ENCODE measurements at regions not wholly inside any gene's neighbourhood (a gene's known extent, or its start where the extent isn't known, plus 50 kb on each side); places are given as distances from the start of the nearest gene placed in this dataset.

- CTCF ChIA-PET = no interaction called here
- POLR2A ChIA-PET = no interaction called here
- TF ChIP-seq, protein P1, sequence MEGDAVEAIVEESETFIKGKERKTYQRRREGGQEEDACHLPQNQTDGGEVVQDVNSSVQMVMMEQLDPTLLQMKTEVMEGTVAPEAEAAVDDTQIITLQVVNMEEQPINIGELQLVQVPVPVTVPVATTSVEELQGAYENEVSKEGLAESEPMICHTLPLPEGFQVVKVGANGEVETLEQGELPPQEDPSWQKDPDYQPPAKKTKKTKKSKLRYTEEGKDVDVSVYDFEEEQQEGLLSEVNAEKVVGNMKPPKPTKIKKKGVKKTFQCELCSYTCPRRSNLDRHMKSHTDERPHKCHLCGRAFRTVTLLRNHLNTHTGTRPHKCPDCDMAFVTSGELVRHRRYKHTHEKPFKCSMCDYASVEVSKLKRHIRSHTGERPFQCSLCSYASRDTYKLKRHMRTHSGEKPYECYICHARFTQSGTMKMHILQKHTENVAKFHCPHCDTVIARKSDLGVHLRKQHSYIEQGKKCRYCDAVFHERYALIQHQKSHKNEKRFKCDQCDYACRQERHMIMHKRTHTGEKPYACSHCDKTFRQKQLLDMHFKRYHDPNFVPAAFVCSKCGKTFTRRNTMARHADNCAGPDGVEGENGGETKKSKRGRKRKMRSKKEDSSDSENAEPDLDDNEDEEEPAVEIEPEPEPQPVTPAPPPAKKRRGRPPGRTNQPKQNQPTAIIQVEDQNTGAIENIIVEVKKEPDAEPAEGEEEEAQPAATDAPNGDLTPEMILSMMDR (IDR thresholded peaks at IDR 0.05; ENCODE audit: insufficient read depth, low read depth, low read length) = no peak
These were observed 316.1 kb upstream of the CDH4 start for GRCh38 chr20:60935971-60936370.

DNA sequence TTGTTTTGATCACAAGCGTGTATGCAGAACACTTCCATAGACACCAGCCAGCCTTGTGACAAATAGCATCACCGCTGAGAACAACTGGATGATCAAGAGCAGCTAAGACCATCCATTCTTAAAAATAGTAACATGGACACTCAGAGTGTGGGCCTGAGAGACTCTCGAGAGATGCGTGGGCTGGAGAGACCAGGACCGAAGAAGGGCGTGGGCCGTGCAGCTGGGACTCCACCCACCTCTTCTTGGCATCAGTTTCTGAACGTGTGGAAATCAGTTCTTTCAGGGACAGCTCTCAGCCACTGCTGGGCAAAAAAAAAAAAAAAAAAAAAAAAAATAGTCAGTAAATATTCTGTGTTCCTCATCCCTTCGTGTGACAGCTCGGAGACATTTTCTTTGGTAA, 314.5 kb upstream of the CDH4 start:
- TF ChIP-seq, protein P1 (IDR thresholded peaks at IDR 0.05; ENCODE audit: insufficient read depth, low read depth, low read length) = no peak
- ChIA-PET CTCF (no interaction called here), POLR2A (no interaction called here)
- Histone ChIP-seq H3K4me3 (ENCODE audit: low read depth, low read length) (no peak overlapping the region), H3K27me3 (ENCODE audit: control insufficient read depth, insufficient read depth, low read length) (no peaks in the 10 kb centered on the region), H3K36me3 (ENCODE audit: control insufficient read depth, insufficient read depth, low read length) (no peaks in the 10 kb centered on the region)
- no peak for DNase-seq (ENCODE audit: low read depth)

More at GRCh38 chr20:60935971-60936370, 316.1 kb upstream of the CDH4 start:
- Histone ChIP-seq H3K27me3 (ENCODE audit: control insufficient read depth, insufficient read depth, low read length) (no peaks in the 10 kb centered on the region), H3K36me3 (ENCODE audit: control insufficient read depth, insufficient read depth, low read length) (no peaks in the 10 kb centered on the region), H3K4me3 (ENCODE audit: low read depth, low read length) (no peak overlapping the region)
- no peak for DNase-seq (ENCODE audit: low read depth)

- no peak overlapping the region for H3K4me3 ChIP-seq (ENCODE audit: low read depth, low read length)
- TF ChIP-seq, protein P1 (IDR thresholded peaks at IDR 0.05; ENCODE audit: insufficient read depth, low read depth, low read length) = no peak
- ChIA-PET CTCF (no interaction called here), POLR2A (no interaction called here)
- DNase-seq (ENCODE audit: low read depth) = no peak
- H3K36me3 ChIP-seq (ENCODE audit: control insufficient read depth, insufficient read depth, low read length) = no peaks in the 10 kb centered on the region
- no peaks in the 10 kb centered on the region for H3K27me3 ChIP-seq (ENCODE audit: control insufficient read depth, insufficient read depth, low read length)
These were observed 310.7 kb upstream of the CDH4 start for GRCh38 chr20:60941379-60941778.

DNA sequence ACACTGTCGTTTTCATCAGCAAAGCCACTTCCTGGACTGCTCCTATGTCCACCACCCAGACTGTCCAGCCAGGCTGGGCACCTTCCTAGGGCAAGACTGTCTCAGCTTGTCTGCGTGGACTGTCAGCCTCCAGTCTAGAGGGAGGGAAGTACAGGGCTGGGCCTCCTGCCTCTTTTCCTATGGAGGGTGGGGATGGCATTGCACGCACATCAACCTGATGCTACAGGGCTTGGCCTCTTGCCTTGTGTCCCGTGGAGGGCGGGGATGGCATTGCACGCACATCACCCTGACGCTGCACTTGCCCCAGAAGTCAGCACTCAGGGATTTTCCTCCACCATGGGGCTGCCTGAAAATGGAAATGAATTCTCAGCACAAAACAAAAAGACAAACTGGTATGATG, 304.2 kb upstream of the CDH4 start:
- Histone ChIP-seq H3K27me3 (ENCODE audit: control insufficient read depth, insufficient read depth, low read length) (no peaks in the 10 kb centered on the region), H3K4me3 (ENCODE audit: low read depth, low read length) (no peak overlapping the region), H3K36me3 (ENCODE audit: control insufficient read depth, insufficient read depth, low read length) (no peaks in the 10 kb centered on the region)
- POLR2A ChIA-PET = no interaction called here
- DNase-seq (ENCODE audit: low read depth) = no peak
- CTCF ChIA-PET = interaction anchor here (1.0 kb wide), 1 partner anchor 36 kb away, joined by 3 read pairs; no protein-coding TSS in a partner anchor
- TF ChIP-seq, protein P1 (IDR thresholded peaks at IDR 0.05; ENCODE audit: insufficient read depth, low read depth, low read length) = no peak

DNA sequence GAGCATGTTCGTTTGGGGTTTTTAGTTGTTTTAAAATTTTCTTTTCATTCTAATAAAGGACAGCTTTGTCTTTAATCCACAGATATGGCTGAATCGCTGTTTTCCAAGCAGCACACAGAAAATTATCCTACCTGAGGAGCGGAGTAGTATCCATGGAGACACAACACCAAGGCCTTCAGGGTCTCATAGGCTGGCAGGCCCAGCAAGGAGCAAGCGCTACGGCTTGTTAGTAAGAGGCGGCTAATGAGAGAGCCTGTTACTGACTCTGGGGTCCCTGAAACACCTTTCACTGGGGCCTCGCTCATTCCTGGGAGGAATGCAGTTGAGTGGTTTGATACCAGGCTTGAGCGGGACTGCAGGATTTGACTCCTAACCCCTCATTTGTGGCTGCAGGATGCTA, 303.8 kb upstream of the CDH4 start:
- TF ChIP-seq, protein P1 (IDR thresholded peaks at IDR 0.05; ENCODE audit: insufficient read depth, low read depth, low read length) = no peak
- ChIA-PET CTCF (interaction anchor here (1.0 kb wide), 1 partner anchor 35 kb away, joined by 3 read pairs; no protein-coding TSS in a partner anchor), POLR2A (no interaction called here)
- Histone ChIP-seq H3K27me3 (ENCODE audit: control insufficient read depth, insufficient read depth, low read length) (no peaks in the 10 kb centered on the region), H3K36me3 (ENCODE audit: control insufficient read depth, insufficient read depth, low read length) (no peaks in the 10 kb centered on the region), H3K4me3 (ENCODE audit: low read depth, low read length) (no peak overlapping the region)
- no peak for DNase-seq (ENCODE audit: low read depth)
